ENCODE measurements at regions not wholly inside any gene's neighbourhood (a gene's known extent, or its start where the extent isn't known, plus 50 kb on each side); places are given as distances from the start of the nearest gene placed in this dataset.

DNA sequence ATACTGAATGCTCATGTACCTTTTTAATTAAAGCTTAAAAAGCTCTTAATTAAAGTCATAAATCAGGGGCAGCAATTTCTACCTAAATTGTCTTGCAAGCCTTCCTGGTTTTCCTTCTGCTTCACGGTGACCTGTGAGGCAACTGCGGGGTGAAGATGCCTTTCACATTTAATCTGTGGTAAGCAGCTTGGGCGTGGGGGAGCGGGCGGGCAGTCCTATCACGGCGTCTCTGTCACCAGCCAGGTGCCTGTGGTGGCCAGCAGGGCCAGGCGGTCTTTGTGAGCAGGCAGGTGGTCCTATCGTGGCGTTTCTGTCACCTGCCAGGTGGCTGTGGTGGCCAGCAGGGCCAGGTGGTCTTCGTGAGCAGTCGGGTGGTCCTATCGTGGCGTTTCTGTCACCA is 269.2 kb upstream of the PPP2R2D start:
- DNase-seq (ENCODE audit: low read depth), result no peak

DNA sequence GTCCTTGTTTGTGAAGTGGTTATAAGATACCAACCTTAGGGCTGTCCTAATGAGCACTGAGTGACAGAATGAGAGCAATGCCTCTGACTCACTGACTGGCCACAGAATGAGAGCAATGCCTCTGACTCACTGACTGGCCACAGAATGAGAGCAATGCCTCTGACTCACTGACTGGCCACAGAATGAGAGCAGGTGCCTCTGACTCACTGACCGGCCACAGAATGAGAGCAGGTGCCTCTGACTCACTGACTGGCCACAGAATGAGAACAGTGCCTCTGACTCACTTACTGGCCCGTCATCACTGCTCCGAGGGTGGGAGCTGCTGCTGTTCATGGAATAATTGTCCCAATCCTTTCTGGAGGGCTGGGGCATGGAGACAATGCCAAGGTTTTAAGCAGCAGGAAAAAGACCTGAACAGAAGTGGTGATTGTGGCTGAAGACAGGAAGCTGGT is 265.2 kb upstream of the PPP2R2D start:
- DNase-seq (ENCODE audit: low read depth), result no peak

DNA sequence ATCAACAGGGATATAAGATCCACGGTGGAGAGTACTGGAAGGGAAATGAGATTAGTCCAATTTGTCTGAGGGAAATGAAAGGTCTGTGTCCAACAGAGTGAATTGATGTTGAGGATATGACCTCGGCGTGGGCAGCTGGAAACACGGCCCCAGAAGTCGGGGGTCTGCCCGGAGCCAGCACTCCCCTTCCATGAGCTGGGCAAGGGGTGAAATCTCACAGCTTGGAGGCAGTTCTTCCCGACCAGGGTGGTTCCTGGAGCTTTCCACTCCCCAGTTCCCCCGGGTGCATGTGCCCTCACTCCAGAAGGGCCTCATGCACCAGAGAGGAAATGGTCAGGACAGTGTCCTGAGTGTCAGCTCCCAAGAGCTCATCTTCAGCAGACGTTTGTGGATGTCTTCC is 264.7 kb upstream of the PPP2R2D start:
- no peak for DNase-seq (ENCODE audit: low read depth)

DNA sequence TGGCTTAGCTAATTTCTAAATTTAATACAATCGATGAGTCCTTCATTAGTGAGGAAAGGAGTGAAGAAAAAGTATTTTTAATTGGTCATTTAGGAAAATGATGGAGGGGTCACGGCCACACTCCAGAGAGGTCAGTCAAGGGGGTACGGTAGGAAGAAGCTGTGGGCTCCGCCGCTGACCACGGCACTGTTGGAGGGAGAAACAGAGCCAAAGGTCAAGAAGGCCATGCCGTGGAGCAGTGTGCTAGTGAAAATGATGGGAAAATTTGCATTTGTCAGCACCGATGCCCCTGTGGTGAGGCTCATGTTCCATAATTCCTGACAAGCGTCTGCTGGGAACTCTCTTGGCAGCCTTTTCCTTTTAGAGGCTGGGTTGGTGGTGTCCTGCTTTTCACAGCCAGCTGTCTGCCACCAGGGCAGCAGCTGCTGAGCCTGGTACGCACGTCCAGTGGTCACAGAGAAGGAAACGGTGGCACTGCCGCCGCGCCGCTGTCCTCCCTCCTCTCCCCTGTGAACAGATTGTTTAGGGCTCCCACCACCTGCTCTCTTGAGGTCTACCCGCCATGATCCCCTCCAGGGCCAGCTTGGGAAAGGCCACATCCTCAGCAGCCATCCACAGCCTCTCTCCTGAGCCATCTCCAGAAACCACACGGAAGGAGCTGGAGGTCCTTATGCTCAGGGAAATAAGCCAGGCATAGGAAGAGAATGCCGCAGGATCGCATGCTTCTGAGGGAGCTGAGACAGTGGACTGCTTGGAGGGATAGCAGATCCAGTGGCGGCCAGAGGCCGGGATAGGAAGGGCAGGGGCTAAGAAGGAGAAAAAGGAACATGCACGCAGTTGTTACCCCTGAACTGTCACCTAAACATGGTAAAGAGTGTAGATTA is 263.7 kb upstream of the PPP2R2D start:
- DNase-seq (ENCODE audit: low read depth), result no peak

DNA sequence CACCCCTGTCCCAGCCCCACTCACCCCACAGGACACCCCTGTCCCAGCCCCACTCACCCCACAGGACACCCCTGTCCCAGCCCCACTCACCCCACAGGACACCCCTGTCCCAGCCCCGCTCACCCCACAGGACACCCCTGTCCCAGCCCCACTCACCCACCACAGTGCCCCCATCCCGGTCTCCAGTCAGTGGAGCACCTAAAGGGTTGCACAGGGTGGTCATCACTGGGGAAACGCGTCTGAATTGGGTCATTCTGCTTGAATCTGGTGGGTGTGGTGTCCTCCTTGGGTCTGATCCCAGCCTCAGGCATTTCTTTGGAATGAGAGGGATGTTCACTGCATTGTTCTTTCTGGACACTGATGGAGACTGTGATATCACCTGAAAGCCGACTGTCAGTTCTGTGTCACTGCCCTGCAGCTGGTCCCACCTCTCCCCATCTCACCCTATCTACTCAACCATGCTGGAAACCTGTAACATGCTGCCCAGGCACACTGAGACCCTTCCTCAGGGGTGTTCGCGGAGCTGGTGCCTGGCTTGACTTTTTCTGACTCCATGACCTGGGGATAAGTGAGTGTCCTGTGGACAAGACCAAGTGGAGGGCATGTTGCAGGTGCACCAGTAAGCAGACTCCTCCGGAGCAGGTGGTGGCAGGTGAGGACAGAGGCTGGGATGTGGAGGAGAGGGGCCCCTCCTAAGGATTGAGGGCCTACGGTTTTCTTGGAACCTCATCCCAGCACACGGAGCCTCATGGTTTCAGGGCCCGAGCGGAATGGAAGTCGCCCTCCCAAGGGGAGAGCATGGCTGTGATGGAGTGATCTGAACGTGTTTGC is 262.5 kb upstream of the PPP2R2D start:
- DNase-seq (ENCODE audit: low read depth), result no peak

DNA sequence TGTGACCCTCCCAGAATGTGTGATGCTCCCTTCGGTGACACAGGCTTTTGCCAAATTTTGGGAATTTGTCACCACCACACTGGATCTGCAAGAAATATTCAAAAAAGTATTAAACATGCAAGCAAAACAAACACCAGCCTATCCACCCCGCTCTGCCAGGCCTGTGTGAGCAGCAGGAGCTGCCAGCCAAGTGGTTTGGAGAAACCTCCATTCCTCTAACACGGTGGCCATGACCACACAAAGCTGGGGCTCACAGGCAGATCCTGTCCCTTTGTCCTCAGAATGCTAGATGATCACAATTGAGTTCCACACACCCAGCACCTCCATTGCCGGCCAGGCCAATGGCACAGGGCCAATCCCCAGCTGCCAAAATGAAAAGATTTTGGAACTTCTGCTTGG is 261.9 kb upstream of the PPP2R2D start:
- DNase-seq (ENCODE audit: low read depth), result no peak

DNA sequence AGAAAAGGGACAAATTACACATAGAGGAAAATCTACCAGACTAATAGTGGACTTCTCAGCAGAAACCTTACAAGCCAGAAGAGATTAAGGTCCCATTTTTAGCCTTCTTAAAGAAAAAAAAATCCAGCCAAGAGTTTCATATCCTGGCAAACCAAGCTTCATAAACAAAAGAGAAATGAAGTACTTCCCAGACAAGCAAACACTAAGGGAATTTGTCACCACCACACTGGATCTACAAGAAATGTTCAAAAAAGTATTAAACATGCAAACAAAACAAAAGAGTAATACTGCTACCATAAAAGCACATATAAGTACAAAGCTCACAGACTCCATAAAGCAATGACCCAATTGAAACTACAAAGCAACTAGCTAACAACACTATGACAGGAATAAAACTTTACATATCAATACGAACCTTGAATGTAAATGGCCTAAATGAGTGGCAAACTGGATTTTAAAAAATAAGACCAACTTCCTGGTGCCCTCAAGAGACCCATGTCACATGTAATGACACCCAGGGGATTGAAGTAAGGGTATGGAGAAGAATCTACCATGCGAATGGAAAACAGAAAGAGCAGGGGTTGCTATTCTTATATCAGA is 260.7 kb upstream of the PPP2R2D start:
- no peak for DNase-seq (ENCODE audit: low read depth)

DNA sequence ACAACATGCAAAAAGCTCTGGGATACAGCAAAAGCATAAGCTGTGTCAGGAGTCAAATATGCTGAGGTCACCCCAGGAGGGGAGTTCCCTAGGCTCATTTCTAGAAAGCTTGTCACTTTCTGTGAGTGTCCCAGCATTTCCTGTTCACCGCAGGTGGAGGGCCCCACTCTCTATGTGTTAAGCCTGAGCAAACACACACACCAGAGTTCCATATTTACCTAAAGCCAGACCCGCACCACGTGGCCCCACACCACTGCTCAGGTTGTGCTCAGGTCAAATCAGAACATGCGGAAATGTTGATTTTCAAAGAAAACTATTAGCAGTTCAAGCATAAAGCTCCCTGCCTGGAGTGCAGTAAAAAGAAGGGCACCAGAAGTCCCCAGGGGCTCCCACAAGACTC is 259.6 kb upstream of the PPP2R2D start:
- no peak for DNase-seq (ENCODE audit: low read depth)

DNA sequence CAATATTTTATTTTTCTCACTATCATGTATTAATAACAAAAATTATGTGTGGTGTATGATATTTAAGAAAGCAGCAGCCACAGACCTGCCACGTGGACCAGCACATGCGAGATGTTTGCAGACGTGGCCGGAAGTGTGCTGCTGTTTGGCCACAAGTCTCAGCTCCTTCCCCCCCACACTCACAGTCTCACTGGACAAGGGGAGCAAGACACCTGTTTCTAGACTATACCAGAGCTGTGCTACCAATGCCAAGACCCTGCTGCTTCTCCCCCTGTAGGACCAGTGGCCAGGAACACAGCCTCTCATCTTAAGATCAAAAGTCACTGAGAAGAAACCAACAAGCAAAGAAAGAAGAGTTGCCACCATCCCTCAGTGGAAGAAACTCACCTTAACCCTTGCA is 258.9 kb upstream of the PPP2R2D start:
- DNase-seq (ENCODE audit: low read depth), result no peak

DNA sequence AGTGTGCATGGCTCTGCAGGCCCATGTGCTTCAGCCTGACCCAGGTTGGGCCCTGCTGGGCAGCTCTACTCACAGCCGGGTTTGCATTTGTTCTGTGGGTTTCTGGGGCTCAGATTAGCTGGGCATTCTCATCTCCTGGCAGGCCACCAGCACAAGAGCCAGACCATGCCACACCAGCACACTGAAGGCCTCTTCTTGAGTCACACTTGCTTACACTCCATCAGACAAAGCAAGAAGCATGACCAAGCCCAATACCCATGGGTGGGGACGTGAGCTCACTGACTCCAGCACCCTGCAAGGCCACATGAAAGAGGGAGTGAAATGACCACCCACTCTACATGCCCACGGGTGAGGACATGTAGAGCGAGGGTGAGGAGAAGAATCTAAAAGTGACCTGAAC is 257.8 kb upstream of the PPP2R2D start:
- DNase-seq (ENCODE audit: low read depth), result no peak

DNA sequence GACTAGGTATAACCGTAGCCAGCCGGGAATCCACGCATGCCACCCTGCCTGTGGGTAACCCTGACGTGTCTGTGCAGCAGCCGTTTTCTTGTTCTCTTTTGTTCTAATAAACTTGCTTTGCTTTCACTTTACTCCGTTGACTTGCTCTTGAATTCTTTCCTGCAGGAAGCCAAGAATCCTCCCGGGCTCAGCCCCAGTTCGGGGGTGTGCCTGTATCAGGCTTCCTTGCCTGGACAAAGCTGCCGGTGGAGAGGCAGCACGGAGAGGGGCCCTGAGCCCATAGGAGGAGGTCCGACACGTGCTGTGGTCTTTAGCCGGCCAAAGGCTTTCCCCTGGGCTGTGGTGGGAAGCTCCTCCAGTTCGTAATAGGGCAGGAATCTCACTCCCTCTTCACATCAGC is 256.5 kb upstream of the PPP2R2D start:
- no peak for DNase-seq (ENCODE audit: low read depth)

DNA sequence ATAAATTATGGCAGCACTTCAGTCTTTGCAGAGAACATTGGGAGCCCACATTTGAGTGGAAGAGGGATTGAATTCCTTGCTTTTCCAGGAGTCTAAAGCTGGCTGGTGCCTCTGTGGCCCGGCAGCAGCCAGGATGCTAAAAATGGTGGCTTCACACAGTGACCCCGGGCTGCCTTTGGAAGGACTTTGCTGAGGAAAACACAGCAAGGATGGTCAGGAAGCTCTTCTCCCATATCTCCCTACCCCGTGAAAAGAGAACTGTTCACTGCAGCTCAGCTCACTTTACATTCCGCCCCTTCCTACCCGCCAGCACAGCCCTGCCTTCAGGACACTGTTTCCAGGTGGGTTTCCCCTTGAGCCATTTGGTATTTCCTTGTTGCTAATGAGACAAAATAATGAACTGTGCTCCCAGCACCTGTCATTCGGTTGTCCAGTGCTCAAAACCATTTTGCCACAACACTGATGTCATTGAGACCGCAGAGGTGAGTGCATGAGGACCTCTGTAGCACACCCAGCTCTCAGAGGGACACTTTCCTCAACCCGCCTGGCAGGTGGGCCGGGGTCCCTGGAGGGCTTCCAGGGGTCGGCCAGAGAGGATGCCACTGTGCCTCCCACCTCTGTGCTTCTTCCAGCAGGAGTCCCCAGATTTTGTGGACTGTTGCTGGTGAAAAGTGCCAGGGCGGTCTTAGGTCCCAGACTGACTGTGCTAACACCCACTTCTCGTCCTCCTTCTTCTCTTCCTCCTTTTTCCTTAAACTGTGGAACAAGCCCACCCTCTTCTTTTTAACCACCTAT is 255.7 kb upstream of the PPP2R2D start:
- no peak for DNase-seq (ENCODE audit: low read depth)

DNA sequence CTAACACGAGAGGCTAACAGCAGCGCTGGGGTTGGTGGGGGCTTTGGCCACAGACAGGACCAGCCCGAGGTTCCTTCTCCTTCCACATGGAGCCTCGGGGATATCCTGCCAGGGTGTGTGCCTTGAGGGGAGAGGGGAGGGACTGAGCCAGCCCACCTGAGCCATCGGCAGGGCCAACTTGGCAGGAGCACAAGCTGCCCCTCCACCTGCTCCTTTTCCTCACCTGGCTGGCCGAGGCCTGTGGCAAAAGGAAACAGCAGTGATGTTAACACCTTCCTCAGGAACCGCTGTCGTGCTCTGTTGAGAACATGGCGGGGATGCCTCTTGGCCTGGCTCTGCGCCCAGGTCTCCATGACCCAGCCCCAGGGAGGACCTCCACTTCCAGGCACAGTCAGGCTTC is 255.1 kb upstream of the PPP2R2D start:
- DNase-seq (ENCODE audit: low read depth), result no peak

DNA sequence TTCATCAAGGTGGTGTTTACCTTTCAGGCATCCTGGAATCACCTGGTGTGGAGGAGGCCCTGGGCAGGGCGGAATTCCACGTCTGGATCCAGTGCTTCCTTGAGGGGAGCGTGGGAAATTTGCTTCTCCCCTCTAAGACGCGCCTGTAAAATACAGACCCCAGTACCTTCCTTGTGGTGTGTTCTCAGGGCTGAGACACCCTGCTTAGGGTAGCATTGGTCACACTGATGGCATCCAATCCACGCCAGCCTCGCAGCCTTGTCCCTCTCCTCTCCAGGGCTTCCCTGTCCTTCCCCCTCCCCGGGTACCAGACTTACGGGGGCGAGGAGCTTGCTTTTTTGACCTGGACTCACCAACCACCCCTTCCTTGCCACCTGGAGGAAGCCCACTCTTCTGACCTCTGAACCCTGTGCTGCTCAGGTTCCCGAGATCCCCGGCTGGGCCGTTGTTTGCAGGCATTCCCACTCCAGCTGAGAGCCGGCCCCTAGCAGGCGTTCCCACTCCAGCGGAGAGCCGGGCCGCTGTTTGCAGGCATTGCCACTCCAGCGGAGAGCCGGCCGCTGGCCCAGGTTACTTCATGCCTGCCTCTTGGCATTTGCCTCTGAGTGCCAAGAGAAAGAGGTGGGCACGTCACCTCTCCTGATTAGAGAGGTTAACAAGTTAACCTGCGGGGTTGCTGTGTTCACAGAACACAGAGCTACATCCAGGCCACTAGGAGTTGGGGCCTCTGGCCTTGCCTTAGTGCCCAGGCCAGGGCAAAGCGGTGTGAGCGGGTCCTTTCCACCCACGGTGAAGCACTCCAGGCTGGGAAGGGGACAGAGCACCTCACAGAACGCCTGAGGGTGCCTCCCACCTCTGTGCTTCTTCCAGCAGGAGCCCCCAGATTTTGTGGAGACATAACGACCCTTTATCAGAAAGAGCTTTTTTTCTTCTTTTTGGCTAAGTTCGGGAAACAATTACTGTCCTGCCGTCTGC is 254.0 kb upstream of the PPP2R2D start:
- DNase-seq (ENCODE audit: low read depth), result no peak

DNA sequence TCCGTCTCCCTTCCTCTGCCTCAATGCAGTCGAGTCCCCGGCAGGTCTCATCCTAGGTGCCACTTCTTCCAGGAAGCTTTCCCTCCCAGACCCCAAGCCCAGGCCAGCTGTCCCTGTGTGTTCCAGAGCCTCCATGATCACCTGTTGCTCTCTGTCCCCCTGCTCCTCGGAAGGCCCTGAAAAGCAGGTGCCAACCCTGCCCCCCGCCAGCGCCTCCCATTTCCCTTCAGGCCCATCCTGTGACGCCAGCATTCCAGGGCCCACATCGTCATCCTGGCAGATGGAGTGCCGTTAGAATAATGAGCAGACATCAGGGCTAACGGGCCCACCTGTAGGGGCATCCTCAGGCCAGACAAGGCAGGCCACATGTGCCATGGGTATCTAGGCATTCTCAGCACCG is 253.0 kb upstream of the PPP2R2D start:
- DNase-seq (ENCODE audit: low read depth), result no peak

DNA sequence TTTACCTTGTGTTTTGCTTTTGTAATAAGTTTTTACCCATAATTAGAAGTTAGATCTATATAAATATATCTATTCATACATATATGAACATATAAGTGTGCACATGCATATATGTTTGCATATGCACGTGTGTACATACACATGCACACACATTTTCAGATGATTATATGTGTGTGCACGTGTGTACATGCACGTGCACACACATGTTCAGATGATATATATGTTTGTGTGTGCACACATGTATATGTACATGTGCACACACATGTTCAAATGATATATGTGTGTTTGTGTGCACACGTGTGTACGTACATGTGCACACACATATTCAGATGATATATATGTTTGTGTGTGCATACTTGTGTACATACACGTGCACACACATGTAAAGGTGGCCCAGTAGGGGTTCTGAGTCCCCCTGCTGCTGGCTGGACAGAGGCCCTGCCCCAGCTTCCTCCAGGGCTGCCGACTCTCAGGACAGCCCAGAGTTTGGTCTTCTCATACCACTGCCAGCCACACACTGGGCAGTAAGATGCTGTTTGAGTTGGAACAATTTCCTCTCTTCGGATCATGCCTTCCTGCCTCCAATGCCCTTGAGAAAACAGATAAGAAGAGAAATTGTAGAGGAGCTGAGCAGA is 252.3 kb upstream of the PPP2R2D start:
- no peak for DNase-seq (ENCODE audit: low read depth)

DNA sequence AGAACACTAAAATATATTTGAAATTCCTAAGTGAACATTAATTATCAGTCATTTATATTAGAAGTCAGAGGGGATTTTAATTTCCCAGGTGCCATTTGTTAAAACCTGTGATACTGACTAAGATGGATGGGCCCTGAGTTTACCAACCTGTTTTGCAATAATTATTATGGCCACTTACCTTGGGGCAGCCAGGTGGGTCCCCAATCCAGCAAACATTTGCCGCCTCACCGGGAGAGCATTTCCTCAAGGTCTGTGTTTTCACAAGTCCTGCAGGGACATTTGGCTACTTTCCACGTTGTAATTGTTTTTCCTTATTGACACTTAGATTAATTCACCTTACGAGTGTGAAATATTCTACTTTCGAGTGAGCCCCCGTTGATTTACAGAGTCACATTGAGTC is 251.2 kb upstream of the PPP2R2D start:
- no peak for DNase-seq (ENCODE audit: low read depth)

DNA sequence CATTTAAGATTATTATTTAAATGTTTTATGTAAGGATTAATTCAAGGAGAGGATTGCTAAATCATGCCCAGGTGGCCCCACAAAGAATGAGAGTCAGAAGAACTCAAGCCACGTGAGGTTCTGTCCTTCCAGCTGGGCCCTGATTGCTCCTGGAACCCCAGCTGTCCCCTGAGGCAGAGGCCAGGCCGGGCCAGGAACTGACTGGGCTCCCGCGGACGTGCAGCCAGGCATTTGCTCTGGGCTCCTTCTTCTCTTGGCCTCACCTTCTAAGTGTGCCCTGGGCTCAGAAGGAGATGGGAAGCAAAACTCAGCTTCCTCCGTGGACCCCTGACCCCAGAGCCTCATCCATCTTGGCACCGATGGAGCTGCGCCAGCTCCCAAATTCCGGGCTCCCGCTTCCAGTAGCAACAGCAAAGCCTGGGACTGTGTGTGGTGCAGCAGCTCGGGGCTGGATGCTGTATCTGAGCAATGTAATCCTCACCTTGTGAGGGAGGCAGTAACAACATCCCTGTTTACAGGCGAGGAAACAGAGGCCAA is 250.6 kb upstream of the PPP2R2D start:
- no peak for DNase-seq (ENCODE audit: low read depth)

DNA sequence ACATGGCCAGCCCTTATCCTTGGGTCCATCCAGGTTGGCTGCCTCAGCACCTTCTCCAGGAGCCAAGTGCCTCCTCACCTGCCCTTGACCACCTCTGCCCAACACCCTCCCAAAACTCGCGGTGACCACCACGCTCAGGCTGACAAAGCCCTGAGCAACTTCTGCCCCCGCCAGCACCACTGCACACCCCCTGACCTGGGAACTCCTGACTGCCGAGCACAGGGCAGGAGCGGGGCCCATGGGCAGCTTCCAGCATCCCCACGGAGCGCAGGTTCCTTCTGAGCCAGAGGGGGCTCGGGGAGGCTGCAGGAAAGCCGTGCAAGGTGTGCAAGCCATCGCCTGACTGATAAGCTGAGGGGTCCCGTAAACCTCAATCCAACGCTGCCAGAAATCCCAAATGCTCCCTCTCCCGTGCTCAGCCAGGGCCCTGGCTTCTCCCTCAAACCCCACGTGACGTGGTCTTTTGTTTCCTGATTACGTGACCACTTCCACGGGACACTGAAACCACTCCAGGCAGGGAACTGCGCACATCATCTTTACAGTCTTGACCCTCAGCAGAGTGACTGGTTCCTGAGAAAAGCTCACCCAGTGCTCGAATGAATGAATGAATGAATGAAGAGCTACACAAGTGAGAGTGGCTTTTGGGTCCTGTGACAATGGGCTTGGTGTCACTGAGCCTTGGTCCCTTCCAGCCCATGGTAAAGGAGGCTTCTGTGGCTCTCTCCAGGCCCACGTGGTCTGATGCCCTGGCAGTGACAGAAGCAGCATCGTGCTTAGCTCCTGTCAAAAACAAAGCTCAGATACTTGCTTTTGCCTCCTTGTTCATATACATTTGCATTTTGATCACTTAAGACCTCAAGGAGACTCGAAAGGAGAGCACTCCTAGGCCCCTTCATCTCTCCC is 249.8 kb upstream of the PPP2R2D start:
- DNase-seq (ENCODE audit: low read depth), result no peak

Data from HS-5 (cell line).